HFFc6 (cell line): ENCODE measurements at regions not wholly inside any gene's neighbourhood (a gene's known extent, or its start where the extent isn't known, plus 50 kb on each side); places are given as distances from the start of the nearest gene placed in this dataset.

Experiments
- DNase-seq: peaks from one replicate; pipeline ENCODE4 v3.0.0-alpha.2; 2018
- H3K27ac Mint-ChIP-seq: 2 replicates; pipeline ENCODE4 v1.8.0; 2020; ENCODE audit warnings: mild to moderate bottlenecking, mixed read lengths
- H3K27me3 Mint-ChIP-seq: 2 replicates; pipeline ENCODE4 v1.8.0; 2021; ENCODE audit warnings: mild to moderate bottlenecking, moderate library complexity, mixed read lengths; ENCODE audit not compliant: insufficient read depth
- H3K36me3 Mint-ChIP-seq: 2 replicates; pipeline ENCODE4 v1.8.0; 2021; ENCODE audit warnings: low read depth, mixed read lengths
- H3K4me1 Mint-ChIP-seq: 2 replicates; pipeline ENCODE4 v1.8.0; 2020; ENCODE audit warnings: low read depth, mixed read lengths
- H3K4me3 Mint-ChIP-seq: 2 replicates; pipeline ENCODE4 v1.8.0; 2020; ENCODE audit warnings: mild to moderate bottlenecking, moderate library complexity, mixed read lengths
- H3K9me3 Mint-ChIP-seq: 2 replicates; pipeline ENCODE4 v1.8.0; 2020; ENCODE audit warnings: mild to moderate bottlenecking, mixed read lengths
- CTCF ChIP-seq: fragments of 200-600 bp; sonication (generic); IDR thresholded peaks from 2 replicates; pipeline ENCODE4 v1.5.0; 2021; ENCODE audit warnings: antibody characterized with exemption, mild to moderate bottlenecking

DNA sequence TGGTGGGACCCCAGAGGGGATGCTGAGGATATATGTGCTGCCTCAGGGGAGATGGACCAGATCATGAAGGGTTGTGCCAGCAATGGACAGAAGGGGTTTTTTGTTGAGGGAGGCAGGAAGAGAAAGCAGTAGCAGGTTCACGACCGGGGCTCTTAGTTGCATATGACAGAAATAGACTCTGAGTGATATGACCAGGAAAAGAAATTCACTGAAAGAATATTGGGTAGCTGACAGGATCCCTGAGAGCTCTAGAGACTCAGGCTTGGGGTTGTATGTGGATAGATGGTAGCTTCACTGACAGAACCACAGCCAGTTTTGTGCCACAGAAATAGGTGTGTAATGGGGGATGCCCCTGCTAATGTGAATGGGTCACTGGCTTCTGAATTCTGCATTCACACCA, 241.6 kb downstream of the ZNF621 start:
- no peak for TF ChIP-seq CTCF
- Mint-ChIP-seq H3K4me3 (no peak overlapping the region), H3K27me3 (peaks cover 4% of the 10 kb centered on the region; the same call in 1 of the 2 replicates), H3K9me3 (peaks cover 41% of the 10 kb centered on the region), H3K4me1 (no peaks in the 10 kb centered on the region), H3K36me3 (no peaks in the 10 kb centered on the region; the same call in 1 of the 2 replicates), H3K27ac (no peak overlapping the region)
- no peak for DNase-seq

DNA sequence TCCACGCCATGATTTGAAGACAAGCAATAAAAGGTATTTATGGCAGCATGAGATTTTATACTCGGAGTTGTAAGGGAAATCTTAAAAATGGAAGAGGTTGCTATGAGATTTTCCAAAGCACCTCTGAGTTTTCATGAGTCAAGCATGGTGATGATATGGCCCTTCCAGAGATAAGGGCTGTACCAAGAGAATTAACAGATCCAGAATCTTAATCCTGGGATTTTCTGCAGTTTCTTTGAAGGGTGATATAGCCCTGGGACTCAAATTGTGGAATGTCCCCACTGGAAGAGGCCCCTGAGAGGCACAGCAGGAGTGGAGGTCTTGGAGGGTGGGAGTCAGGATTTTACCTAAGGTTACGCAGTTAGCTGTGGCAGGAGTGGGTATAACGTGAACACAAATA, 243.3 kb downstream of the ZNF621 start:
- TF ChIP-seq CTCF, result no peak
- Mint-ChIP-seq H3K27ac (no peak overlapping the region), H3K27me3 (peaks cover 4% of the 10 kb centered on the region; the same call in 1 of the 2 replicates), H3K9me3 (peaks cover 47% of the 10 kb centered on the region), H3K4me1 (no peaks in the 10 kb centered on the region), H3K36me3 (no peaks in the 10 kb centered on the region; the same call in 1 of the 2 replicates), H3K4me3 (no peak overlapping the region)
- DNase-seq, result no peak

DNA sequence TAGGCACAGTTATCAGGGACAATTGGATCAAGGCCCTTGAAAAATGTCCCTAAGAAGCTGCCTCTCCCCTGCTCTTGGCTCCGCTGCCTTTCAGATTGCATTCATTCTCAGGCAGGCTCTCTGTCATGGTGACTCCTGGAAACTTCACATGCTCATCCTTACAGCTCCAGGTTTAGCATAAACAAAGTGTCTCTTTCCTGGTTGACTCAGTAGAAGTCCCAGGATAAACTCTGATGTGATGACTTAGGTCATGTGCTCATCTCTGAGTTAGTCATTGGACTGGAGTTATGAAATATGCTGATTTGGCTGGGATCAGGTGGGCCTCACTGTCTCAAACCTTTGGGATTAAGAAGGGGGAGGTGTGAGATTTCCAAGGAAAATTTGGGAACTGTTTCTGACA, 243.8 kb downstream of the ZNF621 start:
- H3K9me3 Mint-ChIP-seq, result peaks cover 47% of the 10 kb centered on the region
- H3K4me3 Mint-ChIP-seq, result no peak overlapping the region
- DNase-seq, result no peak
- no peak for TF ChIP-seq CTCF
- H3K36me3 Mint-ChIP-seq, result no peaks in the 10 kb centered on the region; the same call in 1 of the 2 replicates
- no peaks in the 10 kb centered on the region for H3K4me1 Mint-ChIP-seq
- peaks cover 4% of the 10 kb centered on the region; the same call in 1 of the 2 replicates for H3K27me3 Mint-ChIP-seq
- H3K27ac Mint-ChIP-seq, result no peak overlapping the region

DNA sequence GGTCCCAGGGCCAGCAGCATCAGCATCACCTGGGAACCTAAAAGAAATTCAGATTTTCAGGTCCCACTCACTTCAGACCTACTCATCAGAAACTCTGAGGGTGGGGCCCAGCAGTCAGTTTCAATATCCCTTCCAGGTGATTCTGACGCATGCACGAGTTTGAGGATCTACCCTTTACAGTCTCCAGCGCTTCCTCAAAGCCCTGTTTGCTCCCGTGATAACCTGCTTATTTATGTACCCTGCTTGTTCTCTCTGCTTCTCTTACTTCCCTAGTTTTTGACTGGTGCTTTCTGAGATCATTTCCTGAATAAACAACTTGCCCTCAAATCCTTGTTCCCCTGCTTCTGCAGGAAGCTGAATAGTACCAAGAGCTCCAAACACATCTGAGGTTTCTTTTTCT, 245.3 kb downstream of the ZNF621 start:
- Mint-ChIP-seq H3K27me3 (peaks cover 4% of the 10 kb centered on the region; the same call in 1 of the 2 replicates), H3K27ac (no peak overlapping the region), H3K9me3 (peaks cover 54% of the 10 kb centered on the region), H3K4me1 (no peaks in the 10 kb centered on the region), H3K4me3 (no peak overlapping the region), H3K36me3 (no peaks in the 10 kb centered on the region; the same call in 1 of the 2 replicates)
- DNase-seq, result no peak
- no peak for TF ChIP-seq CTCF

DNA sequence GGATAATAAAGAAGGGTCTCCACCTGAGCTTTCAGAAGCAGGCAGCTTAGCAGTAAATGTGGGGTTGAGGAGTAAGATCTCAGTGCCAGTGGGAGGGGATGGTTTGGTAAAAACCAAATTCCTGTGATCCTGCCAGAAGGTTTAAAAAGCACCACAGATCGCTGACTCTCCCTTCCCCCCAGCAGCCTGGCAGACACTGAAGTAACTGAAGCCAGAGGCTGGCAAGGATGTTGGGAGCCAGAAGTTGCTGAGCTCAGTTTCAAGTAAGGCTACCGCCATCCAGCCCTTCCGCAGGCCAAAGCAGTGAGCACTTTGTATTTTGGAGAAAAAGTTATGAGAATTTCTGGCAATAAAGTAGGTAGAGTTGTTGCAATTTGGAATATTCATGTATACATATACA, 246.4 kb downstream of the ZNF621 start:
- Mint-ChIP-seq H3K27ac (no peak overlapping the region), H3K4me1 (no peaks in the 10 kb centered on the region), H3K27me3 (peaks cover 4% of the 10 kb centered on the region; the same call in 1 of the 2 replicates), H3K9me3 (peaks cover 45% of the 10 kb centered on the region), H3K4me3 (no peak overlapping the region), H3K36me3 (no peaks in the 10 kb centered on the region; the same call in 1 of the 2 replicates)
- TF ChIP-seq CTCF, result no peak
- no peak for DNase-seq

GRCh38 chr3:40779039-40779438, 254.3 kb downstream of the ZNF621 start:
- Mint-ChIP-seq H3K27me3 (no peaks in the 10 kb centered on the region), H3K4me1 (no peaks in the 10 kb centered on the region), H3K9me3 (peaks cover 30% of the 10 kb centered on the region), H3K4me3 (no peak overlapping the region), H3K36me3 (no peaks in the 10 kb centered on the region; the same call in 1 of the 2 replicates), H3K27ac (no peak overlapping the region)
- no peak for DNase-seq
- no peak for TF ChIP-seq CTCF
